ENCODE measurements at regions not wholly inside any gene's neighbourhood (a gene's known extent, or its start where the extent isn't known, plus 50 kb on each side); places are given as distances from the start of the nearest gene placed in this dataset.

GRCh38 chr11:42960521-42961088 lies 351.2 kb upstream of the API5 start:
- TF ChIP-seq EP300 (IDR thresholded peaks at IDR 0.05), result no peak
- no peak for TF ChIP-seq POLR2A (IDR thresholded peaks at IDR 0.05)
- no peak for TF ChIP-seq CTCF (IDR thresholded peaks at IDR 0.05)
- no peak for TF ChIP-seq POLR2AphosphoS5 (IDR thresholded peaks at IDR 0.05)
- H3K4me3 ChIP-seq, result no peak overlapping the region
- no peaks in the 10 kb centered on the region for H3K4me1 ChIP-seq
- ATAC-seq, result no peak
- H3K27ac ChIP-seq, result no peak overlapping the region
- H3K9me3 ChIP-seq, result no peaks in the 10 kb centered on the region
- H3K27me3 ChIP-seq, result no peaks in the 10 kb centered on the region
- H3K36me3 ChIP-seq, result no peaks in the 10 kb centered on the region
- 57 to 71% methylated on average over 1 of the region's 1 CpG for WGBS, 2 donors (ENCODE audit: low coverage in 1 of 2)

GRCh38 chr11:42967653-42968052 lies 344.1 kb upstream of the API5 start:
- ATAC-seq, result no peak
- Histone ChIP-seq H3K27ac (no peak overlapping the region), H3K4me1 (no peaks in the 10 kb centered on the region), H3K27me3 (no peaks in the 10 kb centered on the region), H3K36me3 (no peaks in the 10 kb centered on the region), H3K9me3 (no peaks in the 10 kb centered on the region), H3K4me3 (no peak overlapping the region)
- TF ChIP-seq EP300 (IDR thresholded peaks at IDR 0.05), result no peak
- no peak for TF ChIP-seq CTCF (IDR thresholded peaks at IDR 0.05)
- TF ChIP-seq POLR2AphosphoS5 (IDR thresholded peaks at IDR 0.05), result no peak
- TF ChIP-seq POLR2A (IDR thresholded peaks at IDR 0.05), result no peak
- WGBS, 2 donors (ENCODE audit: low coverage in 1 of 2), result 76 to 100% methylated on average over 1 to 2 of the region's 2 CpGs

- H3K4me1 ChIP-seq, result no peaks in the 10 kb centered on the region
- 7 to 10% methylated on average over 1 of the region's 1 CpG for WGBS, 2 donors (ENCODE audit: low coverage in 1 of 2)
Observed at GRCh38 chr11:42972741-42973140, 339.1 kb upstream of the API5 start.

GRCh38 chr11:42974510-42975179 lies 337.2 kb upstream of the API5 start:
- ATAC-seq, result no peak
- Histone ChIP-seq H3K4me1 (no peaks in the 10 kb centered on the region), H3K27me3 (no peaks in the 10 kb centered on the region), H3K36me3 (no peaks in the 10 kb centered on the region), H3K9me3 (no peaks in the 10 kb centered on the region), H3K4me3 (no peak overlapping the region), H3K27ac (no peak overlapping the region)
- TF ChIP-seq CTCF (IDR thresholded peaks at IDR 0.05), result no peak
- TF ChIP-seq POLR2AphosphoS5 (IDR thresholded peaks at IDR 0.05), result no peak
- no peak for TF ChIP-seq POLR2A (IDR thresholded peaks at IDR 0.05)
- TF ChIP-seq EP300 (IDR thresholded peaks at IDR 0.05), result no peak
- 63 to 83% methylated on average over 2 to 3 of the region's 4 CpGs for WGBS, 2 donors (ENCODE audit: low coverage in 1 of 2)

More at GRCh38 chr11:42972741-42973140, 339.1 kb upstream of the API5 start:
- Histone ChIP-seq H3K9me3 (no peaks in the 10 kb centered on the region), H3K27ac (no peak overlapping the region), H3K4me3 (no peak overlapping the region), H3K36me3 (no peaks in the 10 kb centered on the region), H3K27me3 (no peaks in the 10 kb centered on the region)
- TF ChIP-seq CTCF (IDR thresholded peaks at IDR 0.05), result no peak
- no peak for TF ChIP-seq POLR2AphosphoS5 (IDR thresholded peaks at IDR 0.05)
- no peak for TF ChIP-seq EP300 (IDR thresholded peaks at IDR 0.05)
- TF ChIP-seq POLR2A (IDR thresholded peaks at IDR 0.05), result no peak
- no peak for ATAC-seq

GRCh38 chr11:42975180-42975529 lies 336.6 kb upstream of the API5 start:
- H3K9me3 ChIP-seq, result no peaks in the 10 kb centered on the region
- H3K27ac ChIP-seq, result no peak overlapping the region
- TF ChIP-seq POLR2AphosphoS5 (IDR thresholded peaks at IDR 0.05), result no peak
- TF ChIP-seq POLR2A (IDR thresholded peaks at IDR 0.05), result no peak
- no peak for TF ChIP-seq CTCF (IDR thresholded peaks at IDR 0.05)
- no peak for TF ChIP-seq EP300 (IDR thresholded peaks at IDR 0.05)
- H3K4me3 ChIP-seq, result no peak overlapping the region
- no peaks in the 10 kb centered on the region for H3K4me1 ChIP-seq
- 0 to 17% methylated on average over 1 of the region's 1 CpG for WGBS, 2 donors (ENCODE audit: low coverage in 1 of 2)
- H3K36me3 ChIP-seq, result no peaks in the 10 kb centered on the region
- no peaks in the 10 kb centered on the region for H3K27me3 ChIP-seq
- ATAC-seq, result no peak

All from gastroesophageal sphincter (tissue), 4 donors.